ENCODE measurements at regions not wholly inside any gene's neighbourhood (a gene's known extent, or its start where the extent isn't known, plus 50 kb on each side); places are given as distances from the start of the nearest gene placed in this dataset.

GRCh38 chr10:52993109-52993508, 220.5 kb upstream of the MBL2 start:
- TF ChIP-seq CTCF (IDR thresholded peaks at IDR 0.05) (no peak), EZH2 (IDR thresholded peaks at IDR 0.05; ENCODE audit: borderline replicate concordance, insufficient read depth, low read depth, low read length, poor library complexity, severe bottlenecking) (no peak)

Data from B cell (primary cell).